ENCODE measurements at regions not wholly inside any gene's neighbourhood (a gene's known extent, or its start where the extent isn't known, plus 50 kb on each side); places are given as distances from the start of the nearest gene placed in this dataset.
"Not testable (repeated sequence)": the region's sequence is repeated elsewhere in the genome, so short reads cannot be mapped to it uniquely, and the experiment has no call there.

GRCh38 chr14:34299360-34299759 lies 162.7 kb downstream of the SPTSSA start:
- DNase-seq = no peak

- DNase-seq = no peak
Measured at GRCh38 chr14:34297786-34298520, 164.1 kb downstream of the SPTSSA start.

GRCh38 chr14:34283590-34283989 lies 178.4 kb downstream of the SPTSSA start:
- DNase-seq = no peak

GRCh38 chr14:34277191-34277590 lies 184.8 kb downstream of the SPTSSA start:
- no peak for DNase-seq

GRCh38 chr14:34275530-34275929 lies 186.5 kb downstream of the SPTSSA start:
- no peak for DNase-seq

- DNase-seq = no peak
Measured at GRCh38 chr14:34275078-34275477, 187.0 kb downstream of the SPTSSA start.

- not testable (repeated sequence) for DNase-seq
Measured at GRCh38 chr14:34273716-34274115, 188.3 kb downstream of the SPTSSA start.

- DNase-seq = no peak
Measured at GRCh38 chr14:34270361-34270760, 191.7 kb downstream of the SPTSSA start.

- no peak for DNase-seq
Measured at GRCh38 chr14:34266344-34266743, 195.7 kb downstream of the SPTSSA start.

GRCh38 chr14:34262127-34262910 lies 199.7 kb downstream of the SPTSSA start:
- no peak for DNase-seq

- no peak for DNase-seq
Measured at GRCh38 chr14:34259996-34260395, 202.0 kb downstream of the SPTSSA start.

GRCh38 chr14:34258318-34258717 lies 203.7 kb downstream of the SPTSSA start:
- no peak for DNase-seq

GRCh38 chr14:34257505-34257904 lies 204.5 kb downstream of the SPTSSA start:
- no peak for DNase-seq

- DNase-seq = no peak
Measured at GRCh38 chr14:34256223-34256622, 205.8 kb downstream of the SPTSSA start.

GRCh38 chr14:34254571-34254970 lies 207.5 kb downstream of the SPTSSA start:
- DNase-seq = no peak

GRCh38 chr14:34254031-34254430 lies 208.0 kb downstream of the SPTSSA start:
- no peak for DNase-seq

GRCh38 chr14:34252227-34252626 lies 209.8 kb downstream of the SPTSSA start:
- no peak for DNase-seq

GRCh38 chr14:34251662-34252061 lies 210.4 kb downstream of the SPTSSA start:
- DNase-seq = no peak

- no peak for DNase-seq
Measured at GRCh38 chr14:34250959-34251358, 211.1 kb downstream of the SPTSSA start.

GRCh38 chr14:34247605-34248004 lies 214.4 kb downstream of the SPTSSA start:
- no peak for DNase-seq

GRCh38 chr14:34246206-34246605 lies 215.8 kb downstream of the SPTSSA start:
- no peak for DNase-seq

- DNase-seq = no peak
Measured at GRCh38 chr14:34243401-34243800, 218.6 kb downstream of the SPTSSA start.

- no peak for DNase-seq
Measured at GRCh38 chr14:34243001-34243400, 219.0 kb downstream of the SPTSSA start.

GRCh38 chr14:34241185-34241711 lies 220.8 kb downstream of the SPTSSA start:
- DNase-seq = no peak

Data from CD4-positive, alpha-beta T cell treated with Interleukin-4 for 4 hours (primary cell).